GM19043 (cell line): ENCODE measurements at regions not wholly inside any gene's neighbourhood (a gene's known extent, or its start where the extent isn't known, plus 50 kb on each side); places are given as distances from the start of the nearest gene placed in this dataset.

Experiments
- ATAC-seq: cut with Tn5 transposase; IDR thresholded peaks from one replicate; pipeline ENCODE4 v1.9.1; 2021; ENCODE audit warnings: low read depth; ENCODE audit not compliant: unreplicated experiment

- no peak for ATAC-seq
These were observed 54.4 kb upstream of the C1orf174 start for GRCh38 chr1:3954170-3955169.

DNA sequence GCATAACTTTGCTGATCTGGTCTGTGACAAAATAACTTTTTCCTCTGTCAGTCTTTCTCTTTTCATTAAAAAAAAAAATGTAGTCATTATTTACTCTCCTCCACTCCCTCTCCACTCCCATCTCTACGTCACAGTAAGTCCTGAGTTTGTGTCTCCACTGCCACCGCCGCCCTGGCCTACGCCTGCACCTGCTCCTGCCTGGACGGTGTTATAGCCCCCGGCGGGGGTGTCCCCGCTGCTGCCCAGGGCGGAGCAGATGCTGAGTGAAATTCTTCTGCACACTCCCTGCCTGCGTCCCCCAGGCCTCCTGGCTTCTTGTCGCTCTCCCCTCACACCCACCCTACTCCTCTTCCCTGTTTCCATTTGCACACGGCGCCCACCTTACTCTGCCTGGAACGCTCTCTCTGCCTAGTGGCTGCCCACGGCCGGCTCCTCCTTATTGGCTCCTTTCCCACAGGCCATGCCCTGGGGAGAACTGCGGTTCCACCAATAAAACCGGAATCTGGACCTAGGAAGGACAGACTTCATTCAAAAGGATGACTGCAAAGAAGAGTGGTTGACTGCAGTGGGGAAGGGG is 55.2 kb upstream of the C1orf174 start:
- ATAC-seq, result no peak

GRCh38 chr1:3956527-3957170 is 56.6 kb upstream of the C1orf174 start:
- no peak for ATAC-seq

DNA sequence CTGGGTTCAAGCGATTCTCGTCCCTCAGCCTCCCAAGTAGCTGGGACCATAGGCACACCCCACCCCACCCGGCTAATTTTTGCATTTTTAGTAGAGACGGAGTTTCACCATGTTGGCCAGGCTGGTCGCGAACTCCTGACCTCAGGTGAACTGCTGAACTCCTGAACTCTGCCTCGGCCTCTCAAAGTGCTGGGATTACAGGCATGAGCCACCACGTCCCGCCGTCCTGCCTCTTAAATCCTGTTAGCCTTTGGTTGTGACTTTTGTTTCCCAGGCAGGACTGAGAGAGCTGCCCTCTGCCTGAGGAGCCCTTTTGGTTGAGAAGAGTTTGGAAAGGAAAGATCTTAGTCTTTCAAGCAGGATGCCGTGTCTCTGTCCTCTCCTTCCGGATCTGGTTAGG is 59.3 kb upstream of the C1orf174 start:
- no peak for ATAC-seq

DNA sequence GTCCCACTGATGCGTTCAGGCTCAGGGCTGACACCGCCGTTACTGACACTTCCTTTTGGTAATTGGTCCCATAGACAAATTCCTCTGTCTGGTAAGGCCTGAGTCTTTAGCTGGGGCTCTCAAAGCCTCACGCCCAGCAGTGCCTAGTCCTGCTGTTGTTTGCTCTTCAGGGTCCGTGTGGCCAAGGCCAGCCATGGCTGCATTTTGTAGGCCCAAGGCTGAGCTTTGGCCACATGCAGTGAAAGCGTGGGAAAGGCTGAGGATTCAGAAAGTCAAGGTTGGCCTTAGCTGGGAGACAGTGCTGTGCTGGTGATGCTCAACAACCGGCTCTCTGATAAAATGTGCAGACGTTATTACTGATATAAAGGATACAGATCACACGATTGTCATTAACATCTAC is 63.5 kb upstream of the C1orf174 start:
- no peak for ATAC-seq

DNA sequence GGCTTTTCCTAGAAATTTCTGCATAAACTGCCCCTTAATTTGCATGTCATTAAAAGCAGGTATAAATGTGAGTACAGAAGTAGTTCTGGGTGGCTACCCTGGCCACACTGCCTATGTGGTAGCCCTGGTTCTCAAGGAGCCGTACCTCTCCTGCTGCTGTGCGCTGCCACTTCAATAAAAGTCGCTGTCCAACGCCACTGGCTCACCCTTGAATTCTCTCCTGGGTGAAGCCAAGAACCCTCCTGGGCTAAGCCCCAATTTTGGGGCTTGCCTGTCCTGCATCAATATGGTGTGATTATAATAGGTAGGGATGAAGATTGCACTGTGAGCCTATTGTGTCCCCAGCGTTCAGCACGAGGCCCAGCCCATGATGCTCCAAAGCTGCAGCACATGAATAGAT is 65.6 kb upstream of the C1orf174 start:
- ATAC-seq, result no peak

DNA sequence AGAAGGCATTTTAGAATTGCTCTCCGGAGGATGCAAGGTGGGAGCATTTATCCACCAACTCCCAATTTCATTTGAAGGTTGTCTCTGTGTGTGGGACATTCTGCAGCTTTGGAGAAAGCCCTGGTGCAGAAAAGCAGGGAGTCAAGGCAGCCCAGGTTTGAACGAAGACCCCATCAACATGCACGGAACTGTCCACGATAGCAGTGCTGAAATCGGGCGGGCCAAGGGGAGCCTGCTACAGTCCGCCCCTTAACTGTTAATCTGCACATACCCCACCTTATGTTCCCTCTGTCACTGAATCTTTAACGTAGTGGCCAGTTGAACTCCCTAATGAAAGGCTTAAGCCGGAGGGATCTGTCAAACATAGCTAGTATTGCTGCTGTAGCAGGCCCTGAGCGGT is 68.8 kb upstream of the C1orf174 start:
- ATAC-seq, result no peak

DNA sequence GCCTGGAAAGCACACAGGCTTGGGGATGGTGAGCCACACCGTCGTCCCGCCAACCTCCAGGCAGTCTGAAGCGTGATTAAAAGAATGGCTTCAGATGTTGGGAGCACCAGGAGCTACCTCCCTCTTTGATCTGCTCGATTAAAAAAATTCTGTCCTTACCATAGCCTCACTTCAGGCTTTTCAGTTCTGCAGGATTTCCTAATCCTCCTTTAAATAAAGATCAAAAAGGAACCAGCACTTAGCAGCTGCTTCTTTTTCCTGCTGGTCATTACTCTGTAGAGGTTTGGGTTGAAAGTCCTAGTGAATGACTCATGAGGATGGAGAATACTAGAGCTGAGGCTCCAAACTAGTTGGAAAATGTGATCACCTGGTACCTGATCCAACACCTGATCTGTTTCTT is 71.9 kb upstream of the C1orf174 start:
- ATAC-seq, result no peak

DNA sequence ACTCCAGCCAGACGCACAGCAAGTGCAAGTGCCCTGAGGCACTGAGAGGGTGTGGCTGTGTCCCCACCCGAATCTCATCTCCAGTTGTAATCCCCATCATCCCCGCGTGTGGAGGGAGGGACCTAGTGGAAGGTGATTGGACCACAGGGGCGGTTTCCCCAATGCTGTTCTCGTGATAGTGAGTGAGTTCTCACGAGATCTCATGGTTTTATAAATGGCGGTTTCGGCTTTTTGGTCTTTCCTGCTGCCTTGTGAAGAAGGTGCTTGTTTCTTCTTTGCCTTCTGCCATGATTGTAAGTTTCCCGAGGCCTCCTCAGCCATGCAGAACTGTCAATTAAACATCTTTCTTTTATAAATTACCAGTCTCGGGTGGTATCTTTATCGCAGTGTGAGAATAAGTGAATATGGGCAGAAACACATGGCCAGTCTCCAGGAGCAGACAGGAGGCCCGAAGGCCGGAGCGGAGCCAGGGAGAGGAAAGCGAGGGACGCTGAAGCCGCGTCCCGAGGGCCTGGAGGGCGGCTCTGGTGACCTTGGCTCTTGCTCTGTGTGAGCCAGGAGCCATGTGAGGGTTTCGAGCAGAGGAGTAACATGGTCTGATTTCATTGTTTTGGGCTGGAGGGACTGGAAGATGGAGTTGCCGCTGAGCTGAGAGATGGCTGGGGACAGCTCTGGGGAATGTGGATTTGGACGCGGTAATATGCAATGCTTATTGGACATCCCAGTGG is 76.0 kb upstream of the C1orf174 start:
- ATAC-seq, result no peak

GRCh38 chr1:3976821-3977220 is 76.7 kb upstream of the C1orf174 start:
- no peak for ATAC-seq

DNA sequence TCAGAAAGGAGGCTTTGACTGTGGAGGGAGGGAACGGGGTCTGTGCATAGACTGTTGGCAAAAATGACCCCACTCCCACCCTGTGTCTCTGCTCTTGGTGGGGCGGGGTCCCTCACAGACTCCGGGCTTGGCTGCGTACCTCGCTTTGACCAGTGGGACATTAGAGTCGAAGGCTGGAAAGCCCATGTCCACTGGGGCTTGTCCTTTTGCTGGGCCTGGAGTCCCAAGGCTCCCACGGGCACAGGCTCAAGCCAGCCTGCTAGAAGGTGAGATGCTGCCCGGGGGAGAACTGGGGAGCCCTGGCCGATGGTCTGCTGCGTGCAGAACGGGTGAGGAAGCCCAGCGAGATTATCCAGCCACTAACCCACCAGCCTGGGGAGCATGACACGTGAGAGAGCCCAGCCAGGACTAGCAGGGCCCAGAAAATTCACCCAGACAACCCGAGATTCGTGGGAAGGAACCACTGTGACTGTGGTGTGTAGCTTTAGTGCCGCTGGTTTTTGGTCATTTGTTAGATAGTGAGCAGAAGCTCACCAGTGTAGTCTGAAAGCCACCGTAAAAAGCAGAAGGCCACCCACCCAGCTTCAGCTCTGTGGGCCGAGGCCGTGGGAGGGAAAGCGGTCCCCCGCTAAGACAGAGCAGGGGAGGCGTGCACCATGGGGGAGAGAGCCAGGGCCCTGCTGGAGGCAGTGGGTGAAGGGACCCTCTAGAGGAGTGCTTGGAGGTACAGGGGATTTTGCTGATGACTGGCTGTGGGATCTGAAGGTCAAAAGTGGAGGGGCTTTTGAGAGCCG is 78.3 kb upstream of the C1orf174 start:
- ATAC-seq, result no peak

DNA sequence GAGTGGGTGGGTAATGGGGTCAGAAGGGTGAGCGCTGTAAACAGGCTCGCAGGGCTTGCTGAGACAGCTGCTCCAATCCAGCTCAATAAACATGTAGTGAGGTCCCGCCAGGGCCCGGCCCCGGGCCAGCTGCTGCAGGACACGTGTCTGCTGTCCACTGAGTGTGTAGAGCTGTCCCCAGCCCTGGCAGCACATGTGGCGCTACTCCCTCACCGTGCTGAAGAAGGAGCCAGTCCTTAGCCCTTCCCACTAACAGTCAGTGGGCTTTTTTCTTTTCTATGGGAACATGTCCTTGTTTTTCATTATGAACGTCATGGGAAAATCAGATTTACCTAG is 78.9 kb upstream of the C1orf174 start:
- ATAC-seq, result no peak

GRCh38 chr1:3981261-3981660 is 81.2 kb upstream of the C1orf174 start:
- no peak for ATAC-seq

GRCh38 chr1:3981746-3982505 is 81.9 kb upstream of the C1orf174 start:
- ATAC-seq, result no peak

GRCh38 chr1:3983181-3983580 is 83.1 kb upstream of the C1orf174 start:
- no peak for ATAC-seq

DNA sequence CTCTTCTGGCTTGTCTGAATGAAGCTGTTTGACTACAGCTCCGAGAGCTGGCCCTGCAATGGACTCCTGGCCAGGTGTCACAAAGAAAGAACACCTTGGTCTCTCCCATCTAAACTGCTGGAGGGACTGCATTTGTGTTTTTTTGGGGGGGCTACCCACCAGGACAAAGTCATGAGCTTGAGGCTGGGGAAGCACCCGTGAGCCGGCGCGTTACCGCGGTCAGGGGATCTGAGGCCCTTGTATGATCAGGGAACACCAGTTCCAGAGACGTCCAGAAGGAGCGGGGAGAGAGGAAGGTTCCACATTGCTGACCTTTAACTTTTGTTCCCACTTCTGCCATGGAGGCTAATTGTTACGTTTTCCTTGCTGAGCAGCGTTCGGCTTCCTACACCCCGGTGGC is 84.5 kb upstream of the C1orf174 start:
- no peak for ATAC-seq

- no peak for ATAC-seq
These were observed 86.7 kb upstream of the C1orf174 start for GRCh38 chr1:3986686-3987218.

GRCh38 chr1:3987669-3988235 is 87.7 kb upstream of the C1orf174 start:
- no peak for ATAC-seq

- ATAC-seq, result no peak
These were observed 88.4 kb upstream of the C1orf174 start for GRCh38 chr1:3988431-3988830.
